ENCODE measurements at regions not wholly inside any gene's neighbourhood (a gene's known extent, or its start where the extent isn't known, plus 50 kb on each side); places are given as distances from the start of the nearest gene placed in this dataset.

DNA sequence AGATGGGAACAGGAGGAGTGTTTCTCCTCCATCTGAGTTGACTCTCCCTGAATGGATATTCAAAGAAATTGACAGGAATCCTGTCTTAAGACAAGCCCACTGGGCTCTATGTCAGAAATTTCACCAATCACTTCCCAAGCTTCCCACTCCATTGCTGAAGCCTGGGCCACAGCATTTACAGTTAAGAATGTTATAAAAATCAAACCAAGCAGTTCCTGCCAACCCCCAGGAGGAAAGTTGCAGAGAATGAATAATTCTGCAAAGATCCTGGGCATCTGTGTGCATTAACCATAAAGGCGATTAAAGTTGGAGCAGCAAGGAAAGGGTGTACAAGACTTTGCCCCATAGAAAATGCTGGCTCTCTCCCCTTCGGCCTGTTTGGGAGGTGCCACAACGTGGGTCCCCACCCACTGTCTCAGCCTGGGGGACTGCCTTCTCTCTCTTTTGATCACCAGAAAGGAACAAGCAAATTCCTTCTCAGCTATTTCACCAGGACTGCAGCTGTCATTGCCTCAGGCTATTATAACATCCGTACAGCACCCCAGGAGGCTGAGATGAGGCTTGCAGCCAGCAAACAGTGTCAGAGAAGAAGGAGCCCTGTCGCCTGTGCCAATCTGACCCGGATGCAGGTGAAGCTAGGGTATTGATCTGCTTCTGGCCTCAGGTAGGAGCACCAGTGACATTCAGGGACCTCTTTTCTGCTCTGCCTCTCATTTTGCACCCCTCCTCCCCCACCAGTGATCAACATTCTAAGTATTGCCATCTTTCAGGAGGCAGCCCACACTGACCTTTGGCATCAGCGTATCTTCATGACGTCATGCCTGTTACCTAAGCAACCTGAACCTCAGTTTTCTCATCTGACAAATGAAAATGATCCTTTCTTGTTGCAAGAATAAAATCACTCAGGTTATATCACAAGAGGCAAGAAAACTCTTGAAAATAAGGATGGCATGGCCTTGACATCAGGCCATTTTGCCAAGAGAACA, 219.0 kb downstream of the SH3BP4 start:
- no peak for DNase-seq

DNA sequence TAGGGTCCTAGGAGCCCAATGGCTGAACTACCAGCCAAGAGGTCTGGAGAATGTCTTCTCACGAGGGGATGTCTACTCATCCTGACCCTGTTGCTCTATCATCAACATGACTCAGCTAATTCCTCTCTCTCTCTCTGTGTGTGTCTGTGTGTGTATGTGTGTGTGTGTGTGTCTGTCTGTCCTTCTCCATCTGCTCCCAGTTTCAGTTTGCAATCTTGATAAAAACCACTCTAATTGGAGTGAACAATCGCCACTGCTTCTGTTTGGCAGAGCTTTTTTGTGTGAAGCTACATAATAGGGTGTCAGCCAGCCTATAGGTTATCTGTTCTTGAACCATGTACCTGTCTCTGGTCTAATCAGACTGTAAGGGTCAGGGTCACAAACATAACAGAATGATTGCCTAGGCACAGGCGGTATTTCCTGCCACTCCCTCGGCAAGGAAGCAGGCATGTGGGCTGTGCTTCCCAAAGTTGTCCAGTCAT, 219.8 kb downstream of the SH3BP4 start:
- DNase-seq = no peak

DNA sequence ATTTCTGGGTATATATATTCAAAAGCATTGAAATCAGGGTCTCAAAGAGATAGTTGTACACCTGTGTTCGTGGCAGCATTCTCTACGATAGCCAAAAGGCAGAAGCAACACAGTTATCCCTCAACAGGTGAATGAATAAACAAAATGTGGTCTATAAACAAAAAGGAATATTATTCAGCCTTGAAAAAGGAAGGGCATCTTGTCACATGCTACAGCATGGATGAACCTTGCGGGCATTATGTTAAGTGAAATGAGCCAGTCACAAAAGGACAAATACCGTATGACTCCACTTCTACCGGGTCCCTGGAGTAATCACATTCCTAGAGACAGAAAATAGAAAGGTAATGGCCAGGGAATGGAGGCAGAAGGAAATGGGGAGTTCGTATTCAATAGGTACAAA, 228.8 kb downstream of the SH3BP4 start:
- no peak for DNase-seq

- no peak for DNase-seq
Measured at GRCh38 chr2:235183786-235184185, 232.0 kb downstream of the SH3BP4 start.

GRCh38 chr2:235187806-235188205, 236.0 kb downstream of the SH3BP4 start:
- DNase-seq = no peak

- DNase-seq = no peak
Measured at GRCh38 chr2:235191486-235191885, 239.7 kb downstream of the SH3BP4 start.

DNA sequence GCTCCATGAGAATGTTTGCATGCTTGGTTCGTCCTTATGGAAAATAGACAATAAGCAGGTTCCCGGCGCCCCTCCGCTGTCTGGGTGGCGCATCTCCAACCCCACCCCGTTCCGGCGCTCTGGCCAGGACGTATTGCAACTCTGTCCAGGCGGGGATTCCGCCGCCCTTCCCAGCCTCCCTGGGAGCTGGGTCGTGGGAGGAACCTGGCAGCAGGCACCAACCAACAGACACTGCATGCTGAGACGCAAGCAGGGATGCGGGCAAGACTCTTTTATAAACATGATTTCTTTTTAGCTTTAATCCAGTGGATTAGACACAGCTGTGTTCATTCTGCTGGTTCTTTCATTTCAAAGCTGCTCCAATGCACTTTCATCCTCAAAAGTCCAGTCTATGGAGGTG, 240.2 kb downstream of the SH3BP4 start:
- no peak for DNase-seq

DNA sequence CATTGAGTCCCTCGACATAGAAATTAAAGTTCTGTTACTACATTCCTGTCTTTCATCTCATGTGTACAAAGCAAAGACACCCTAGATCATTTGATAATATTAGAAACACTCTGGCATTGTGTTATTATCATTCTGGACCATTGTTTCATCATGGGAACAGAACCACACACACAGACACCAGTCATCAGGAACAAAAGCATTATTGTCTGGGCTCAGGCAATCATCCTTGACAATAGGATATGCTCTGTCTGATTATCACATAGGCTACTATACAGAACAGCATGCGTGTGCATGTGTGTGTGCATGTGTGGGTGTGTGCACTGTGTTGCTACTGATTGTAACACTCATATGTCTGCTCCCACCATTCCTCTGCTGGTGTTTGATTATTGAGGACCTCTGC, 242.5 kb downstream of the SH3BP4 start:
- no peak for DNase-seq

DNA sequence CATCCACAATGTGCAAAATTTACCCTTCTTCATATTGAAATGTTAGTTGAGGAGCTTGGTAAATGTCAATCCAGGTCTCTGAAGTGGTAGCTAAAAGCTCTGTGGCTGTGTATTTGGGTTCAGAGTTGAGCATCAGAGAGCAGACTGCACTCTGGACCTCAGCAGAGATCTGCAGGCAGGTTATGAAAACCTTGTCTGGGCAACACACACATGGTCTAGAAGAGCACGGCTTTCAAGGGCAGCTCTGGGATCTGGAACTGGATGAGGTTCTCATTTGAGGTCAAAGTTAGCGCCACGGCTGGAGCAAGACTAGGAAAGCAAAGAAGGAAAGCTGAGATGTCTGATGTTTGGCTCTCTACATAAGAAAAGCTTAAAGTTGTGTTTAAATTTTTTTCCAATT, 243.0 kb downstream of the SH3BP4 start:
- DNase-seq = no peak

GRCh38 chr2:235195921-235196320, 244.1 kb downstream of the SH3BP4 start:
- no peak for DNase-seq

DNA sequence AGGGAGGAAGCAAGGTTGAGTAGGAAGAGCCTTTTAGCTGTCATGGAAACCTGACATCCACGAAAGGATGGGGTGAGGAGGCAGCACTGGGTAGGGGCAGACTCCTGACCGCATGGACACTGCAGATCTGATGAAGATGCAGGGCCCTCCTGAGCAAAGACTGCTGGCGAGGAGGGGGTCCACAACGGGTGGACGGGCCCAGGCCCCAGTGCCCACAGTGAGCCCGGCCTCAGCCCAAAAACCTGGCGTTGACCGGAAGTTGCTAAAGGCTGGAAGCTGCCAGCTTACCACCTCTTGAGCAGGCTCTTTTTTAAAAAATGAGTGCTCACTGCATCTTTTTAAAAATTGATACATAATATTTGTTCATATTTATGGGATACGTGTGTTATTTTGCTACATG, 247.3 kb downstream of the SH3BP4 start:
- DNase-seq = no peak

DNA sequence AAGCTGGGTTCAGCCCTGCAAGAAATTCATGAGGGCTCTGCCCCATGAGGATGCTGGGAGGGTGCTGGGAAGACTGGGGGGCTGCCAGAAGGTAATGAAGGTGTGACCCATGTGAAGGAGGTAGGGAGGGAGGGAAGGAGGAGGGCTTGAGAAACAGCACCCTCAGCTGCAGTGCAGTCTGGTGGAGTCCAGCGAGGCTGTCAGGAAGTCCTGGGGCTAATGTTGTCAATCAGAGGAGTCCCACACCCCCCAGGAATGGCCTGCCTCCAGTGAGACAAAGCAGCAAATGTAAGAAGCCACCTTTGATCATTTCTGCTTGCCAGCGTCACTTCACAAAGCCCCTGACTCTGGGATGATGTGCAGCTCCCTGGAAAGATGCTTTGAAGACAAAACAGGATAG, 248.4 kb downstream of the SH3BP4 start:
- DNase-seq = no peak

- no peak for DNase-seq
Measured at GRCh38 chr2:235201756-235202155, 249.9 kb downstream of the SH3BP4 start.

DNA sequence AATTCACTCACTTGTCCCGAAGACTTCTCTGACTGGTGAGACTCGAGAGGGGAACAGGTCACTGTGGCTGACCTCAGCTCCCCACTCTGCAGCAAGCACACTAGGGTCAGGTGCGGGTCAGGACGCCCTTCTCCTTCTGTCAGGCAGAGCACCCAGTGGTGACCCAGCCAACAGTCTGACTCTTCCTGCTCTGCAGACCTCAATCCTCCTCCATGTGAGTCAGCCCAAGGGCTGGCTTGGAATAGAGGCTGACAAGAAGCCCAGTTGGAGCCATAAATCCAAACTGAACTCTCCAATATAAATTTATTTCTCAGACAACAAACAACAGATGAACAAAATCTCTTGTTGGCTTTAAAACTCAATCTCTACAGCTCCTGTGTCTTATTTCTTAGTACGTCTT, 253.1 kb downstream of the SH3BP4 start:
- DNase-seq = no peak

GRCh38 chr2:235206399-235206798, 254.6 kb downstream of the SH3BP4 start:
- DNase-seq = no peak

- DNase-seq = no peak
Measured at GRCh38 chr2:235206980-235207579, 255.3 kb downstream of the SH3BP4 start.

GRCh38 chr2:235211056-235211455, 259.2 kb downstream of the SH3BP4 start:
- no peak for DNase-seq

GRCh38 chr2:235212501-235213158, 260.8 kb downstream of the SH3BP4 start:
- no peak for DNase-seq

DNA sequence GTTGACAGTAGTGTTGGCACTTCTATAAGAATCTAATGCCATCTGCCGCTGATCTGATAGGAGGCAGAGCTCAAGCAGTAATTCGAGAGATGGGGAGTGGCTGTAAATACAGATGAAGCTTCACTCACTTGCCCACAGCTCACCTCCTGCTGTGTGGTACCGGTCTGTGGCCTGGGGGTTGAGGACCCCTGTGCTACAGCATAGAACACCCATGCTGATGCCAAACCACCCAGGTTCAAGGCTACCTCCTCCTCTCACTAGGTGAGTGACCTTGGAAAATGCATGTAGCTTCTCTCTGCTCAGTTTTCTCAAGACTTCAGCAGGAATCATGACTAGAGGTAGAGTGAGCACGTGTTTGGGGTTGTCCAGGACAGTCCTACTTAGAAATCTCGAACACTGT, 263.4 kb downstream of the SH3BP4 start:
- no peak for DNase-seq

- DNase-seq = no peak
Measured at GRCh38 chr2:235216901-235217300, 265.1 kb downstream of the SH3BP4 start.

DNA sequence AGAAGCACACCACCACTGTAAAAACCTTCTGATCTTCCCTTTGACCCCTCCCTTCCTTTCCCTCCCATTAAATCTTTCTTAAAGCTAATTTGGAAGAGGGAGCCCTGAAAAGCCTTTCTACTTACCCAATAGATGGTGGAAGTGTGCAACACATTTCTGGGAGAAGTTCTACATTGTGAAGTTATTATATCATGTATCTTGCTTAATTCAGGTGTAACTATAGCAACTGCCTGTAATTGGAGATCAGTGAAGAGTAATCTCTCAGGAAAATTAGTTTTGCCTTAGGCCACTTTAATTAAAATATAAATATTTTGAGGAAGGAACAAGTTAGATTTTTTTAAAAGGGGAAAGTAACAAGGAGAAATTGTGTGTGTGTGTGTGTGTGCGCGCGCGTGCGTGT, 266.0 kb downstream of the SH3BP4 start:
- DNase-seq = no peak

GRCh38 chr2:235218486-235218907, 266.7 kb downstream of the SH3BP4 start:
- DNase-seq = no peak

DNA sequence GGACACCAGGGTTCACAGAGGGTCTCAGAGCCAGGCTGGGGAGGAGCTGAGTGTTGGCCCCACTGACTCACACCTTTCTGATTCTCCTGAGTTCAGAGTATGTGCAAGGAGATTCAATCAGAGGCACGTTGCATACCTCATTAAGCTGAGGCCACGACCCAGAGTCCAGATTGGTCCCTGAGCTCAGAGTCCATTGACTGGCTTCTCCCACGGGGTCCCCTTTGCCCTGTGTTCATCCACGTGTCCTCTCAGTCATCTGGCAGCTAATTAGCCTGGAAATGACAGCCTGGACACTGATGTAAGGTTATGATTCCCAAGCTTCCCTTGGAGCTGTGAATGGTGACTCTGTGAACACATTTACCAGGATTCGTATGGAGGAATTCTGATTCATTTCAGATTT, 267.2 kb downstream of the SH3BP4 start:
- no peak for DNase-seq

- no peak for DNase-seq
Measured at GRCh38 chr2:235220331-235220730, 268.5 kb downstream of the SH3BP4 start.

Measured in NCI-H1930 (cell line).